ENCODE measurements at regions not wholly inside any gene's neighbourhood (a gene's known extent, or its start where the extent isn't known, plus 50 kb on each side); places are given as distances from the start of the nearest gene placed in this dataset.

GRCh38 chr10:52940921-52941320 lies 168.3 kb upstream of the MBL2 start:
- Histone ChIP-seq H3K27me3 (ENCODE audit: control insufficient read depth in 1 of 2, insufficient read depth in 2 of 2, low read length in 2 of 2) (no peaks in the 10 kb centered on the region), H3K36me3 (ENCODE audit: insufficient read depth, low read length) (no peaks in the 10 kb centered on the region), H3K4me1 (ENCODE audit: insufficient read depth, low read length) (no peaks in the 10 kb centered on the region), H3K9me3 (ENCODE audit: control insufficient read depth in 1 of 2, insufficient read depth in 1 of 2, low read length in 2 of 2) (peaks cover 0 to 16% of the 10 kb centered on the region in 2 experiments), H3K27ac (ENCODE audit: low read depth in 1 of 2, low read length in 2 of 2) (no peak overlapping the region), H3K4me3 (ENCODE audit: low read length) (no peak overlapping the region)
- DNase-seq (no peak), ATAC-seq (ENCODE audit: poor library complexity) (no peak)
- Mint-ChIP-seq H3K27ac (no peak overlapping the region), H3K4me1 (ENCODE audit: low read depth) (no peaks in the 10 kb centered on the region), H3K27me3 (no peaks in the 10 kb centered on the region), H3K4me3 (no peak overlapping the region), H3K36me3 (ENCODE audit: low read depth) (no peaks in the 10 kb centered on the region), H3K9me3 (peaks cover 3% of the 10 kb centered on the region)
- ChIA-PET CTCF (no interaction called here), POLR2A (no interaction called here)
- intact Hi-C loops (cut with DNase I, micrococcal nuclease) = no loop called here
- TF ChIP-seq CTCF (IDR thresholded peaks at IDR 0.05) = no peak

GRCh38 chr10:52939894-52940293 lies 167.3 kb upstream of the MBL2 start:
- no peaks in the 10 kb centered on the region for H3K36me3 Mint-ChIP-seq (ENCODE audit: low read depth)
- Histone ChIP-seq H3K27ac (ENCODE audit: low read depth in 1 of 2, low read length in 2 of 2) (no peak overlapping the region), H3K27me3 (ENCODE audit: control insufficient read depth in 1 of 2, insufficient read depth in 2 of 2, low read length in 2 of 2) (no peaks in the 10 kb centered on the region), H3K4me1 (ENCODE audit: insufficient read depth, low read length) (no peaks in the 10 kb centered on the region), H3K36me3 (ENCODE audit: insufficient read depth, low read length) (no peaks in the 10 kb centered on the region), H3K4me3 (ENCODE audit: low read length) (no peak overlapping the region), H3K9me3 (ENCODE audit: control insufficient read depth in 1 of 2, insufficient read depth in 1 of 2, low read length in 2 of 2) (peaks cover 0 to 16% of the 10 kb centered on the region in 2 experiments)
- H3K4me1 Mint-ChIP-seq (ENCODE audit: low read depth) = no peaks in the 10 kb centered on the region
- H3K4me3 Mint-ChIP-seq = no peak overlapping the region
- TF ChIP-seq CTCF (IDR thresholded peaks at IDR 0.05) = no peak
- ATAC-seq (ENCODE audit: poor library complexity) (no peak), DNase-seq (no peak)
- intact Hi-C loops (cut with DNase I, micrococcal nuclease) = no loop called here
- ChIA-PET POLR2A (no interaction called here), CTCF (no interaction called here)
- peaks cover 3% of the 10 kb centered on the region for H3K9me3 Mint-ChIP-seq
- no peak overlapping the region for H3K27ac Mint-ChIP-seq
- H3K27me3 Mint-ChIP-seq = no peaks in the 10 kb centered on the region

- no peaks in the 10 kb centered on the region for H3K4me1 ChIP-seq (ENCODE audit: insufficient read depth, low read length)
- no peaks in the 10 kb centered on the region for H3K4me1 Mint-ChIP-seq (ENCODE audit: low read depth)
- H3K4me3 Mint-ChIP-seq = no peak overlapping the region
Observed at GRCh38 chr10:52933748-52934147, 161.2 kb upstream of the MBL2 start.

More at GRCh38 chr10:52933748-52934147, 161.2 kb upstream of the MBL2 start:
- DNase-seq (no peak), ATAC-seq (ENCODE audit: poor library complexity) (no peak)
- TF ChIP-seq CTCF (IDR thresholded peaks at IDR 0.05) = no peak
- Histone ChIP-seq H3K4me3 (ENCODE audit: low read length) (no peak overlapping the region), H3K9me3 (ENCODE audit: control insufficient read depth in 1 of 2, insufficient read depth in 1 of 2, low read length in 2 of 2) (peaks cover 0 to 4% of the 10 kb centered on the region in 2 experiments), H3K36me3 (ENCODE audit: insufficient read depth, low read length) (no peaks in the 10 kb centered on the region), H3K27me3 (ENCODE audit: control insufficient read depth in 1 of 2, insufficient read depth in 2 of 2, low read length in 2 of 2) (no peaks in the 10 kb centered on the region), H3K27ac (ENCODE audit: low read depth in 1 of 2, low read length in 2 of 2) (no peak overlapping the region)
- H3K9me3 Mint-ChIP-seq = no peaks in the 10 kb centered on the region
- H3K27me3 Mint-ChIP-seq = no peaks in the 10 kb centered on the region
- intact Hi-C loops (cut with DNase I, micrococcal nuclease) = no loop called here
- ChIA-PET POLR2A (no interaction called here), CTCF (no interaction called here)
- H3K36me3 Mint-ChIP-seq (ENCODE audit: low read depth) = no peaks in the 10 kb centered on the region
- H3K27ac Mint-ChIP-seq = no peak overlapping the region
